A673 (cell line): ENCODE measurements at regions not wholly inside any gene's neighbourhood (a gene's known extent, or its start where the extent isn't known, plus 50 kb on each side); places are given as distances from the start of the nearest gene placed in this dataset.

Experiments
- BruUV-seq: library from RNA; stranded (reverse); fragments of 400-500 nt; replicated peaks from 2 replicates; lab custom pipeline; 2021; lab: Mats Ljungman, UMichigan
- CTCF ChIA-PET: fragments of 300-600 bp; sonication (Branson Sonifier 250); formaldehyde crosslinking; loops from one replicate; lab custom pipeline; 2022; ENCODE audit warnings: antibody characterized with exemption; lab: Charles Lee
- POLR2A ChIA-PET: fragments of 300-600 bp; sonication (Branson Sonifier 250); formaldehyde crosslinking; loops from one replicate; lab custom pipeline; 2022; ENCODE audit warnings: antibody characterized with exemption; ENCODE audit not compliant: low non-redundant PET; lab: Charles Lee
- DNase-seq: peaks from one replicate; pipeline ENCODE4 v3.0.0-alpha.2; 2015; ENCODE audit warnings: low spot score
- H3K27ac ChIP-seq: fragments of 200-600 bp; sonication (generic); 2 replicates; pipeline ENCODE4 v1.5.1; 2016; ENCODE audit warnings: mixed run types, low read depth, mild to moderate bottlenecking, mixed read lengths, antibody characterized with exemption, low read length; ENCODE audit not compliant: poor library complexity, severe bottlenecking
- H3K27me3 ChIP-seq: fragments of 200-600 bp; sonication (generic); replicated peaks from 2 replicates; pipeline ENCODE4 v1.6.1; 2017; ENCODE audit warnings: mixed run types, low read depth, mild to moderate bottlenecking, mixed read lengths, antibody characterized with exemption, low read length; ENCODE audit not compliant: insufficient read depth, poor library complexity
- H3K36me3 ChIP-seq: fragments of 200-600 bp; sonication (generic); 2 replicates; pipeline ENCODE4 v1.6.1; 2016; ENCODE audit warnings: mixed run types, mild to moderate bottlenecking, mixed read lengths, antibody characterized with exemption, low read length; ENCODE audit not compliant: insufficient read depth, poor library complexity, severe bottlenecking
- H3K4me1 ChIP-seq: fragments of 200-600 bp; sonication (generic); 2 replicates; pipeline ENCODE4 v1.6.1; 2017; ENCODE audit warnings: mixed run types, mild to moderate bottlenecking, mixed read lengths, antibody characterized with exemption, low read length; ENCODE audit not compliant: insufficient read depth, poor library complexity, severe bottlenecking
- H3K4me3 ChIP-seq: fragments of 200-600 bp; sonication (generic); 2 replicates; pipeline ENCODE4 v1.5.1; 2016; ENCODE audit warnings: low read depth, mixed run types, mild to moderate bottlenecking, mixed read lengths, low read length; ENCODE audit not compliant: poor library complexity, severe bottlenecking
- H3K9me3 ChIP-seq: fragments of 200-600 bp; sonication (generic); 2 replicates; pipeline ENCODE4 v1.6.1; 2016; ENCODE audit warnings: mixed run types, low read depth, mild to moderate bottlenecking, mixed read lengths, antibody characterized with exemption, low read length; ENCODE audit not compliant: poor library complexity, severe bottlenecking
- EZH2 ChIP-seq: fragments of 200-600 bp; sonication (generic); IDR thresholded peaks from 2 replicates; pipeline ENCODE4 v1.6.1; 2017; ENCODE audit warnings: borderline replicate concordance, low read depth, mild to moderate bottlenecking, mixed read lengths, antibody characterized with exemption, low read length; ENCODE audit not compliant: poor library complexity, severe bottlenecking
- intact Hi-C: fragments of 100-400 bp; cut with micrococcal nuclease; formaldehyde crosslinking; loops from one replicate; pipeline ENCODE4 v1.10.0; 2022; ENCODE audit not compliant: unreplicated experiment
- TF ChIP-seq, protein P1 (sequence below): fragments of 300-800, 200-600 bp; sonication (generic); conservative IDR thresholded peaks from 2 replicates; pipeline ENCODE4 v1.5.1; 2017; ENCODE audit warnings: low read depth, mild to moderate bottlenecking, antibody characterized with exemption, low read length, moderate library complexity, mixed read lengths

GRCh38 chr18:67410075-67411070, 106.1 kb downstream of the DSEL start:
- TF ChIP-seq EZH2, result no peak
- TF ChIP-seq, protein P1, sequence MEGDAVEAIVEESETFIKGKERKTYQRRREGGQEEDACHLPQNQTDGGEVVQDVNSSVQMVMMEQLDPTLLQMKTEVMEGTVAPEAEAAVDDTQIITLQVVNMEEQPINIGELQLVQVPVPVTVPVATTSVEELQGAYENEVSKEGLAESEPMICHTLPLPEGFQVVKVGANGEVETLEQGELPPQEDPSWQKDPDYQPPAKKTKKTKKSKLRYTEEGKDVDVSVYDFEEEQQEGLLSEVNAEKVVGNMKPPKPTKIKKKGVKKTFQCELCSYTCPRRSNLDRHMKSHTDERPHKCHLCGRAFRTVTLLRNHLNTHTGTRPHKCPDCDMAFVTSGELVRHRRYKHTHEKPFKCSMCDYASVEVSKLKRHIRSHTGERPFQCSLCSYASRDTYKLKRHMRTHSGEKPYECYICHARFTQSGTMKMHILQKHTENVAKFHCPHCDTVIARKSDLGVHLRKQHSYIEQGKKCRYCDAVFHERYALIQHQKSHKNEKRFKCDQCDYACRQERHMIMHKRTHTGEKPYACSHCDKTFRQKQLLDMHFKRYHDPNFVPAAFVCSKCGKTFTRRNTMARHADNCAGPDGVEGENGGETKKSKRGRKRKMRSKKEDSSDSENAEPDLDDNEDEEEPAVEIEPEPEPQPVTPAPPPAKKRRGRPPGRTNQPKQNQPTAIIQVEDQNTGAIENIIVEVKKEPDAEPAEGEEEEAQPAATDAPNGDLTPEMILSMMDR, result no peak
- POLR2A ChIA-PET, result no interaction called here
- no peaks in the 10 kb centered on the region for H3K27me3 ChIP-seq
- intact Hi-C loops, result no loop called here
- H3K4me3 ChIP-seq, result no peak overlapping the region
- no peaks in the 10 kb centered on the region for H3K36me3 ChIP-seq
- no peak for DNase-seq
- no peaks in the 10 kb centered on the region for H3K9me3 ChIP-seq
- H3K4me1 ChIP-seq, result no peaks in the 10 kb centered on the region
- CTCF ChIA-PET, result no interaction called here
- H3K27ac ChIP-seq, result no peak overlapping the region
- no TSS peak for BruUV-seq

GRCh38 chr18:67408240-67408639, 108.3 kb downstream of the DSEL start:
- Histone ChIP-seq H3K9me3 (no peaks in the 10 kb centered on the region), H3K36me3 (no peaks in the 10 kb centered on the region), H3K4me1 (no peaks in the 10 kb centered on the region), H3K27me3 (no peaks in the 10 kb centered on the region), H3K4me3 (no peak overlapping the region), H3K27ac (no peak overlapping the region)
- no peak for DNase-seq
- no TSS peak for BruUV-seq
- intact Hi-C loops, result no loop called here
- ChIA-PET CTCF (no interaction called here), POLR2A (no interaction called here)
- no peak for TF ChIP-seq EZH2
- TF ChIP-seq, protein P1, result no peak

GRCh38 chr18:67406714-67407113, 109.8 kb downstream of the DSEL start:
- POLR2A ChIA-PET, result no interaction called here
- no peaks in the 10 kb centered on the region for H3K36me3 ChIP-seq
- TF ChIP-seq EZH2, result no peak
- TF ChIP-seq, protein P1, result no peak
- H3K4me1 ChIP-seq, result no peaks in the 10 kb centered on the region
- no peak overlapping the region for H3K27ac ChIP-seq
- no peak overlapping the region for H3K4me3 ChIP-seq
- CTCF ChIA-PET, result no interaction called here
- no peaks in the 10 kb centered on the region for H3K27me3 ChIP-seq
- BruUV-seq, result no TSS peak
- intact Hi-C loops, result no loop called here
- no peaks in the 10 kb centered on the region for H3K9me3 ChIP-seq
- DNase-seq, result no peak
